ENCODE measurements at regions not wholly inside any gene's neighbourhood (a gene's known extent, or its start where the extent isn't known, plus 50 kb on each side); places are given as distances from the start of the nearest gene placed in this dataset.

- TF ChIP-seq, protein P1, sequence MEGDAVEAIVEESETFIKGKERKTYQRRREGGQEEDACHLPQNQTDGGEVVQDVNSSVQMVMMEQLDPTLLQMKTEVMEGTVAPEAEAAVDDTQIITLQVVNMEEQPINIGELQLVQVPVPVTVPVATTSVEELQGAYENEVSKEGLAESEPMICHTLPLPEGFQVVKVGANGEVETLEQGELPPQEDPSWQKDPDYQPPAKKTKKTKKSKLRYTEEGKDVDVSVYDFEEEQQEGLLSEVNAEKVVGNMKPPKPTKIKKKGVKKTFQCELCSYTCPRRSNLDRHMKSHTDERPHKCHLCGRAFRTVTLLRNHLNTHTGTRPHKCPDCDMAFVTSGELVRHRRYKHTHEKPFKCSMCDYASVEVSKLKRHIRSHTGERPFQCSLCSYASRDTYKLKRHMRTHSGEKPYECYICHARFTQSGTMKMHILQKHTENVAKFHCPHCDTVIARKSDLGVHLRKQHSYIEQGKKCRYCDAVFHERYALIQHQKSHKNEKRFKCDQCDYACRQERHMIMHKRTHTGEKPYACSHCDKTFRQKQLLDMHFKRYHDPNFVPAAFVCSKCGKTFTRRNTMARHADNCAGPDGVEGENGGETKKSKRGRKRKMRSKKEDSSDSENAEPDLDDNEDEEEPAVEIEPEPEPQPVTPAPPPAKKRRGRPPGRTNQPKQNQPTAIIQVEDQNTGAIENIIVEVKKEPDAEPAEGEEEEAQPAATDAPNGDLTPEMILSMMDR (IDR thresholded peaks at IDR 0.05; ENCODE audit: control extremely low read depth in 1 of 3, insufficient read depth in 1 of 3, low read depth in 1 of 3, low read length in 3 of 3), result no peak
- TF ChIP-seq CEBPB (IDR thresholded peaks at IDR 0.05; ENCODE audit: low read depth, low read length), result no peak
- no peak for TF ChIP-seq EZH2 (IDR thresholded peaks at IDR 0.05; ENCODE audit: low read depth, low read length, severe bottlenecking)
- TF ChIP-seq CBX8 (IDR thresholded peaks at IDR 0.05; ENCODE audit: borderline replicate concordance, low read depth, low read length), result no peak
- TF ChIP-seq KDM1A (IDR thresholded peaks at IDR 0.05; ENCODE audit: borderline replicate concordance, low read length), result peak; percentile 57; the same call in 1 of the 2 replicates
- no peak for TF ChIP-seq GABPA (IDR thresholded peaks at IDR 0.05; ENCODE audit: borderline replicate concordance, insufficient read depth, low read length)
- TF ChIP-seq YY1 (IDR thresholded peaks at IDR 0.05; ENCODE audit: low read depth, low read length), result no peak
- no peak for TF ChIP-seq NRF1 (IDR thresholded peaks at IDR 0.05; ENCODE audit: low read depth, low read length)
Measured at GRCh38 chr15:77772641-77773402, 140.1 kb upstream of the LINGO1 start.

Data from H1 (cell line).